GM12878 (cell line): ENCODE measurements at regions not wholly inside any gene's neighbourhood (a gene's known extent, or its start where the extent isn't known, plus 50 kb on each side); places are given as distances from the start of the nearest gene placed in this dataset.

Source experiments
- ATAC-seq: fragments of 200-7000 bp; cut with Tn5 transposase; 3 replicates; pipeline ENCODE4 v1.9.1; 2020; ENCODE audit warnings: mild to moderate bottlenecking, moderate library complexity
- BruUV-seq: library from RNA; stranded (reverse); fragments of 400-500 nt; replicated peaks from 2 replicates; lab custom pipeline; 2021; lab: Mats Ljungman, UMichigan
- CTCF ChIA-PET: fragments of 300-600 bp; sonication (Branson Sonifier 250); formaldehyde crosslinking; extraction: SDS; loops from one replicate; lab custom pipeline; 2021; ENCODE audit warnings: inconsistent platforms; lab: Yijun Ruan, JAX
- POLR2A ChIA-PET: fragments of 350-600 bp; formaldehyde crosslinking; extraction: SDS; loops from one replicate; lab custom pipeline; 2021; ENCODE audit warnings: inconsistent platforms; lab: Charles Lee
- RAD21 ChIA-PET: fragments of 300-600 bp; sonication (Branson Sonifier 250); formaldehyde crosslinking; loops from one replicate; lab custom pipeline; 2023; ENCODE audit warnings: antibody characterized with exemption; ENCODE audit not compliant: unreplicated experiment; lab: Charles Lee
- SMC1A ChIA-PET: fragments of 300-600 bp; sonication (Branson Sonifier 250); formaldehyde crosslinking; loops from one replicate; lab custom pipeline; 2023; ENCODE audit not compliant: unreplicated experiment, uncharacterized antibody; lab: Charles Lee
- DNase-seq: peaks from one replicate; pipeline ENCODE4 v3.0.0-alpha.2; 2011; ENCODE audit warnings: low read depth, low spot score
- FAIRE-seq: peaks from 3 replicates; lab custom pipeline; 2011; peaks lifted over from hg19 to GRCh38; lab: Jason Lieb, UNC
- H2AFZ ChIP-seq: 2 replicates; pipeline ENCODE4 v1.6.0; 2011; ENCODE audit warnings: low read depth, low read length, control low read depth; ENCODE audit not compliant: control insufficient read depth
- H3K27ac ChIP-seq: 2 replicates; pipeline ENCODE4 v1.5.1; 2011; ENCODE audit warnings: control low read depth; ENCODE audit not compliant: control insufficient read depth, insufficient read depth
- H3K27me3 ChIP-seq, 2 experiments: replicated peaks in 1 of 2; 2 replicates each; pipeline versions ENCODE4 v1.6.0 to v1.6.1; 2011; ENCODE audit warnings: low read length in 1 of 2; ENCODE audit not compliant: control insufficient read depth in 2 of 2, insufficient read depth in 2 of 2
- H3K36me3 ChIP-seq, 2 experiments: 2 replicates each; pipeline ENCODE4 v1.5.1; 2011; ENCODE audit warnings: low read length in 1 of 2; ENCODE audit not compliant: control insufficient read depth in 2 of 2, insufficient read depth in 2 of 2
- H3K4me1 ChIP-seq: 2 replicates; pipeline ENCODE4 v1.6.1; 2011; ENCODE audit warnings: mild to moderate bottlenecking, low read length, moderate library complexity, mixed read lengths; ENCODE audit not compliant: control insufficient read depth, insufficient read depth
- H3K4me2 ChIP-seq: 2 replicates; pipeline ENCODE4 v1.6.0; 2011; ENCODE audit warnings: control low read depth; ENCODE audit not compliant: control insufficient read depth, insufficient read depth
- H3K4me3 ChIP-seq: fragments of 200-600 bp; sonication (generic); 2 replicates; pipeline ENCODE4 v1.5.1; 2016
- H3K79me2 ChIP-seq: 2 replicates; pipeline ENCODE4 v1.6.0; 2011; ENCODE audit warnings: low read length; ENCODE audit not compliant: control insufficient read depth, insufficient read depth
- H3K9ac ChIP-seq: 2 replicates; pipeline ENCODE4 v1.8.0; 2011; ENCODE audit warnings: low read length, control low read depth, mixed read lengths; ENCODE audit not compliant: control insufficient read depth, insufficient read depth
- H3K9me3 ChIP-seq: replicated peaks from 3 replicates; pipeline ENCODE4 v1.5.1; 2011; ENCODE audit warnings: mild to moderate bottlenecking, low read length; ENCODE audit not compliant: control insufficient read depth, insufficient read depth
- H4K20me1 ChIP-seq: 2 replicates; pipeline ENCODE4 v1.6.0; 2011; ENCODE audit not compliant: control insufficient read depth, insufficient read depth
- EZH2 ChIP-seq: IDR thresholded peaks from 2 replicates; pipeline ENCODE4 v1.6.1; 2012; ENCODE audit warnings: low read depth, mild to moderate bottlenecking, control low read depth, inconsistent platforms, low read length, borderline replicate concordance; ENCODE audit not compliant: control insufficient read depth
- FOS ChIP-seq: IDR thresholded peaks from 3 replicates; pipeline ENCODE4 v1.6.1; 2011; ENCODE audit warnings: borderline replicate concordance; ENCODE audit not compliant: insufficient read length; ENCODE audit errors: extremely low read depth
- FOXM1 ChIP-seq: IDR thresholded peaks from 2 replicates; pipeline ENCODE4 v1.6.1; 2012; ENCODE audit warnings: low read depth, mild to moderate bottlenecking, inconsistent platforms, low read length, moderate library complexity
- HDGF ChIP-seq: fragments of 450-650 bp; IDR thresholded peaks from 2 replicates; pipeline ENCODE4 v1.6.1; 2016; ENCODE audit warnings: antibody characterized with exemption
- KAT2A ChIP-seq: conservative IDR thresholded peaks from 2 replicates; pipeline ENCODE4 v1.6.1; 2011; ENCODE audit warnings: low read depth, low read length; ENCODE audit not compliant: control insufficient read depth
- NFYA ChIP-seq: IDR thresholded peaks from 2 replicates; pipeline ENCODE4 v1.6.1; 2011; ENCODE audit warnings: low read depth, mild to moderate bottlenecking, low read length, improper control_type of control experiment, borderline replicate concordance
- NRF1 ChIP-seq: conservative IDR thresholded peaks from 2 replicates; pipeline ENCODE4 v1.6.1; 2011; ENCODE audit warnings: mild to moderate bottlenecking, low read depth, low read length, improper control_type of control experiment
- RB1 ChIP-seq: fragments of 450-650 bp; formaldehyde crosslinking; IDR thresholded peaks from 2 replicates; pipeline ENCODE4 v1.6.1; 2017; ENCODE audit warnings: mild to moderate bottlenecking, borderline replicate concordance
- SP1 ChIP-seq: IDR thresholded peaks from one replicate; pipeline ENCODE4 v1.6.1; 2011; ENCODE audit warnings: low read depth, low read length
- SPI1 ChIP-seq: IDR thresholded peaks from 2 replicates; pipeline ENCODE4 v1.6.1; 2011; ENCODE audit warnings: low read depth, mild to moderate bottlenecking, low read length, moderate library complexity, borderline replicate concordance; ENCODE audit not compliant: insufficient read depth
- SREBF1 ChIP-seq: IDR thresholded peaks from 2 replicates; pipeline ENCODE4 v1.6.1; 2012; ENCODE audit warnings: mild to moderate bottlenecking, low read length
- SRF ChIP-seq, 2 experiments: IDR thresholded peaks; 2 replicates each; pipeline ENCODE4 v1.6.1; 2011; ENCODE audit warnings: low read depth in 2 of 2, low read length in 2 of 2, mild to moderate bottlenecking in 1 of 2, moderate library complexity in 1 of 2
- TAF1 ChIP-seq: IDR thresholded peaks from 2 replicates; pipeline ENCODE4 v1.6.1; 2011; ENCODE audit warnings: mild to moderate bottlenecking, low read depth, low read length, borderline replicate concordance
- TARDBP ChIP-seq: IDR thresholded peaks from 2 replicates; pipeline ENCODE4 v1.6.1; 2016; ENCODE audit warnings: borderline replicate concordance
- TCF3 ChIP-seq: IDR thresholded peaks from 2 replicates; pipeline ENCODE4 v1.6.1; 2012; ENCODE audit warnings: low read depth, mild to moderate bottlenecking, low read length, borderline replicate concordance; ENCODE audit not compliant: insufficient read depth
- ZSCAN29 ChIP-seq: fragments of 450-650 bp; IDR thresholded peaks from 2 replicates; pipeline ENCODE4 v1.6.1; 2017; ENCODE audit warnings: mild to moderate bottlenecking, moderate library complexity
- WGBS: methylation state at CpG from one replicate; pipeline ENCODE4 v1.1.6; 2016; ENCODE audit warnings: low lambda C conversion rate; ENCODE audit not compliant: insufficient replicate concordance, insufficient coverage; ENCODE audit errors: missing lambda C conversion rate; 5-methylcytosine and 5-hydroxymethylcytosine counted together
- in situ Hi-C: fragments of 300-500 bp; cut with MboI; formaldehyde crosslinking; loops from 9 replicates; pipeline ENCODE4 v1.14.3; 2018; ENCODE audit warnings: mixed read lengths
- intact Hi-C: fragments of 100-400 bp; cut with micrococcal nuclease; formaldehyde crosslinking; loops from one replicate; pipeline ENCODE4 v1.14.2; 2022; ENCODE audit not compliant: unreplicated experiment
- TF ChIP-seq, protein P1 (sequence below): fragments of 450-650 bp; IDR thresholded peaks from 2 replicates; pipeline ENCODE4 v1.6.1; 2017; ENCODE audit warnings: antibody characterized with exemption, mild to moderate bottlenecking, moderate library complexity

DNA sequence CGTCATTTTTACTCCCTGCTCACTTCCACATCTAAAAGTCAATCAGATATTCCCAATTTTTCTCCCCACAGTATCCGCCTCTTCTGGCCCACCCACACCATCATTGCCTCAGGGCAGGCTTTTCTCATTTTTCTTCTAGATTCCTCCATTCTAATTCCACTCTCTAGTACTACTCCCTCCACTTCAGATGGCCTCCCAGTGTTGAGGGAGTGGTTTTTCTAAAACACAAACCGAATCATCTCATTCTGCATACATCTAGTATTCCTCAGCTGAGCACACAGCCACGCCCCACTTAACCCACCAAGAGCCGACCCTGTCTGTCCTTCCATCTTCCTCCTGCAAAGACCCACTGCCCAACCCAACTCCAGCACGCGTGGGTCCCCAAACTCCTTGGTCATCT is 314.9 kb upstream of the NPVF start:
- H3K4me2 ChIP-seq, result no peak overlapping the region
- ChIA-PET RAD21 (no interaction called here), SMC1A (no interaction called here), POLR2A (no interaction called here), CTCF (interaction anchor here (0.8 kb wide), 1 partner anchor 21 kb away, joined by 3 read pairs; no protein-coding TSS in a partner anchor)
- in situ Hi-C loops, result no loop called here
- intact Hi-C loops, result no loop called here
- H2AFZ ChIP-seq, result no peak overlapping the region
- no TSS peak for BruUV-seq
- H3K4me1 ChIP-seq, result no peaks in the 10 kb centered on the region
- no peak for DNase-seq
- H4K20me1 ChIP-seq, result no peaks in the 10 kb centered on the region
- no peak overlapping the region for H3K27ac ChIP-seq
- H3K36me3 ChIP-seq, result no peaks in the 10 kb centered on the region
- TF ChIP-seq FOS (no peak), EZH2 (no peak), SPI1 (no peak), TAF1 (no peak), NFYA (no peak), SP1 (no peak), HDGF (no peak), KAT2A (no peak), SREBF1 (no peak), RB1 (no peak), TCF3 (no peak), ZSCAN29 (no peak), SRF (IDR thresholded peaks at IDR 0.05; ENCODE audit: low read depth in 2 of 2, low read length in 2 of 2) (no peak), NRF1 (no peak), TARDBP (no peak), FOXM1 (no peak)
- TF ChIP-seq, protein P1, sequence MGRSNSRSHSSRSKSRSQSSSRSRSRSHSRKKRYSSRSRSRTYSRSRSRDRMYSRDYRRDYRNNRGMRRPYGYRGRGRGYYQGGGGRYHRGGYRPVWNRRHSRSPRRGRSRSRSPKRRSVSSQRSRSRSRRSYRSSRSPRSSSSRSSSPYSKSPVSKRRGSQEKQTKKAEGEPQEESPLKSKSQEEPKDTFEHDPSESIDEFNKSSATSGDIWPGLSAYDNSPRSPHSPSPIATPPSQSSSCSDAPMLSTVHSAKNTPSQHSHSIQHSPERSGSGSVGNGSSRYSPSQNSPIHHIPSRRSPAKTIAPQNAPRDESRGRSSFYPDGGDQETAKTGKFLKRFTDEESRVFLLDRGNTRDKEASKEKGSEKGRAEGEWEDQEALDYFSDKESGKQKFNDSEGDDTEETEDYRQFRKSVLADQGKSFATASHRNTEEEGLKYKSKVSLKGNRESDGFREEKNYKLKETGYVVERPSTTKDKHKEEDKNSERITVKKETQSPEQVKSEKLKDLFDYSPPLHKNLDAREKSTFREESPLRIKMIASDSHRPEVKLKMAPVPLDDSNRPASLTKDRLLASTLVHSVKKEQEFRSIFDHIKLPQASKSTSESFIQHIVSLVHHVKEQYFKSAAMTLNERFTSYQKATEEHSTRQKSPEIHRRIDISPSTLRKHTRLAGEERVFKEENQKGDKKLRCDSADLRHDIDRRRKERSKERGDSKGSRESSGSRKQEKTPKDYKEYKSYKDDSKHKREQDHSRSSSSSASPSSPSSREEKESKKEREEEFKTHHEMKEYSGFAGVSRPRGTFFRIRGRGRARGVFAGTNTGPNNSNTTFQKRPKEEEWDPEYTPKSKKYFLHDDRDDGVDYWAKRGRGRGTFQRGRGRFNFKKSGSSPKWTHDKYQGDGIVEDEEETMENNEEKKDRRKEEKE, result no peak
- no peak for ATAC-seq
- no peak overlapping the region for H3K9ac ChIP-seq
- no peak for FAIRE-seq
- H3K4me3 ChIP-seq, result no peak overlapping the region
- H3K9me3 ChIP-seq, result no peaks in the 10 kb centered on the region
- WGBS, result 46% methylated on average over 7 of the region's 7 CpGs
- H3K79me2 ChIP-seq, result no peaks in the 10 kb centered on the region
- peaks cover 5 to 6% of the 10 kb centered on the region in 2 experiments for H3K27me3 ChIP-seq
